HUES6 (cell line): ENCODE measurements at regions not wholly inside any gene's neighbourhood (a gene's known extent, or its start where the extent isn't known, plus 50 kb on each side); places are given as distances from the start of the nearest gene placed in this dataset.

Experiments used
- H3K27ac ChIP-seq: 2 replicates; pipeline ENCODE4 v1.7.0; 2013; ENCODE audit warnings: low read depth, mild to moderate bottlenecking, low read length, inconsistent platforms
- H3K27me3 ChIP-seq: 2 replicates; pipeline ENCODE4 v1.6.1; 2013; ENCODE audit warnings: low read length; ENCODE audit not compliant: control insufficient read depth, insufficient read depth
- H3K36me3 ChIP-seq: 2 replicates; pipeline ENCODE4 v1.6.1; 2013; ENCODE audit warnings: low read length; ENCODE audit not compliant: control insufficient read depth, insufficient read depth
- H3K4me1 ChIP-seq: 2 replicates; pipeline ENCODE4 v1.6.1; 2013; ENCODE audit warnings: low read length; ENCODE audit not compliant: control insufficient read depth, insufficient read depth
- H3K4me3 ChIP-seq: 2 replicates; pipeline ENCODE4 v1.5.1; 2013; ENCODE audit warnings: low read depth, low read length
- H3K9ac ChIP-seq: one replicate; pipeline ENCODE4 v1.6.1; 2013; ENCODE audit warnings: mild to moderate bottlenecking, low read length
- H3K9me3 ChIP-seq: 2 replicates; pipeline ENCODE4 v1.6.1; 2013; ENCODE audit warnings: low read depth, low read length; ENCODE audit not compliant: control insufficient read depth, insufficient read depth

DNA sequence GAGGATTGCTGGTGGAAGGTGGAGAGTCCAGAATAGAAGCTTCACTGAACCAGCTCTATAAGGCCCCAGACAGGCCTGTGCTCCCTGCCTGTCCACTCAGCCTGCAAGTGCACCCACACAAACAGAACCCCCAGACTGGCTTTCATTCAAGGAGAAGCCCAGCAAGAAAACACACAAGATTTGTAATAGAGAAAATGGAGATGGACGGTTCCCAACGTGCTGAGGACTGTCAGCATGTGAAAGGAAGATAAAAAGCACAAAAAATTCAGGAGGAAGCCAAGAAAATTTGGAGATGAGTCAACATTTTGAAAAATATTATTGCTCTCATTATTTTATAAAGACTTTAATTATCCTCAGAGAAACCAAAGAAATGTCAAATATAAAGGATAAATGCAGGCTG is 218.2 kb upstream of the SLC10A2 start:
- H3K36me3 ChIP-seq, result no peaks in the 10 kb centered on the region
- H3K4me3 ChIP-seq, result no peak overlapping the region
- no peaks in the 10 kb centered on the region for H3K27me3 ChIP-seq
- H3K27ac ChIP-seq, result no peak overlapping the region
- no peak overlapping the region for H3K9ac ChIP-seq
- H3K9me3 ChIP-seq, result no peaks in the 10 kb centered on the region
- peaks cover 11% of the 10 kb centered on the region for H3K4me1 ChIP-seq

DNA sequence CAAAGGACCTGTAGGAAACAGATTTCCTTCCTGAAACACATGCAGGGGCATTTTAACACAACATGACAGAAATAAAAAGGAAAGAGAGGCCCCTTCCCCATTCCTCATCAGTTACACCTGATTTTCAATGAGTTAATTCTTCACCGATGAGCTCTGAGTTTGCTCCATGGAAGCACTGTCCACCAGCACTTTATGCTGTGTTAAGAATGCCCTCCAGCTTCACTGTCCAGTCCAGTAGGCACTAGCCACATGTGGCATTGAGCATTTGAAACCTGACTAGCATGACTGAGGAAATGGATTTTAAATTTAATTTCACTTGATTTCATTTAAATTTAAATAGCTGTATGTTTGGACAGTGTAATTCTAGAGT is 217.2 kb upstream of the SLC10A2 start:
- Histone ChIP-seq H3K27ac (no peak overlapping the region), H3K27me3 (no peaks in the 10 kb centered on the region), H3K9ac (no peak overlapping the region), H3K36me3 (no peaks in the 10 kb centered on the region), H3K9me3 (no peaks in the 10 kb centered on the region), H3K4me3 (no peak overlapping the region), H3K4me1 (peaks cover 11% of the 10 kb centered on the region)

DNA sequence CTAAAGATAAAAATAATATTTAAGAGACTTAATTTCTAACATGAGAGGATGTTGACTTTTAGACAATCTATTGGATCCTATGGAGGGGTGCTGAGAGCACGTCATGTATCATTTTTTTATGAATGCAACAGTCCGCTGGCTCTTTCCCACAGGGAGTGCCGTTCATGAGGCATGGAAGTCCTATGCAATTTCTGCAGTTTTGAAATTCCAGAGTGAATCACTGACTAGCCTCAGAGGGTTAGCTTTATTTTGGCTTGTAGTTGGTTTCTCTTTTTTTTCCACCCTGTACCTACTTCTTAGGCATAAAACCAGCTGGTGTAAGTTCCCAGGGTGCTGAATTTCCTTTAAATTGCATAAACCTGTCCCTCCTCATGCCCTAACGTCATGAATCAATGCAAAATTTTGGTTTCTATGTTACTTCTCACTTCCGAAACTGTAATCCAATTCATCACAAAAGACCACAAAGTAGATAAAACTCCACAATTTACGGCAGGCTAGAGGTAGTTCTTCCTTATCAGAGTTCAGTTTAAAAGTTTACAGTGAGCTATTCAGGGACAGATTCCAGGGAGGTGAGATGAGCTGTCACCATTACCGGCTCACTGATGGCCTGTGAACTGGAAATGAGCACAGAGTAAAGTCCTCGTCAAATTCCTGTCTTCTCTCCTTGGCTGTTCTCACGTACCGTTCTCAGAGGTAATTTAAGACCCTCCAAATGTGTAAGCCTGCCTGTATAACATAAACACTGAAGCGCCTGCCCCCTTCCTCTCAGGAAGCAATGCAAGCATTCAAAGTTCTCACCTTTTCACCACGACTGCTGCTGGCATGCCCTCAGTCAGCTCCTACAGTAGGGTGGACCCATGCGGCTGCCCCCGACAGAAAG is 216.6 kb upstream of the SLC10A2 start:
- peaks cover 11% of the 10 kb centered on the region for H3K4me1 ChIP-seq
- H3K9me3 ChIP-seq, result no peaks in the 10 kb centered on the region
- H3K27ac ChIP-seq, result no peak overlapping the region
- H3K36me3 ChIP-seq, result no peaks in the 10 kb centered on the region
- no peak overlapping the region for H3K4me3 ChIP-seq
- no peaks in the 10 kb centered on the region for H3K27me3 ChIP-seq
- no peak overlapping the region for H3K9ac ChIP-seq

GRCh38 chr13:103277959-103278694 is 211.9 kb upstream of the SLC10A2 start:
- Histone ChIP-seq H3K9ac (no peak overlapping the region), H3K4me3 (no peak overlapping the region), H3K27ac (no peak overlapping the region), H3K9me3 (no peaks in the 10 kb centered on the region), H3K27me3 (no peaks in the 10 kb centered on the region), H3K36me3 (no peaks in the 10 kb centered on the region), H3K4me1 (peaks cover 7% of the 10 kb centered on the region)

DNA sequence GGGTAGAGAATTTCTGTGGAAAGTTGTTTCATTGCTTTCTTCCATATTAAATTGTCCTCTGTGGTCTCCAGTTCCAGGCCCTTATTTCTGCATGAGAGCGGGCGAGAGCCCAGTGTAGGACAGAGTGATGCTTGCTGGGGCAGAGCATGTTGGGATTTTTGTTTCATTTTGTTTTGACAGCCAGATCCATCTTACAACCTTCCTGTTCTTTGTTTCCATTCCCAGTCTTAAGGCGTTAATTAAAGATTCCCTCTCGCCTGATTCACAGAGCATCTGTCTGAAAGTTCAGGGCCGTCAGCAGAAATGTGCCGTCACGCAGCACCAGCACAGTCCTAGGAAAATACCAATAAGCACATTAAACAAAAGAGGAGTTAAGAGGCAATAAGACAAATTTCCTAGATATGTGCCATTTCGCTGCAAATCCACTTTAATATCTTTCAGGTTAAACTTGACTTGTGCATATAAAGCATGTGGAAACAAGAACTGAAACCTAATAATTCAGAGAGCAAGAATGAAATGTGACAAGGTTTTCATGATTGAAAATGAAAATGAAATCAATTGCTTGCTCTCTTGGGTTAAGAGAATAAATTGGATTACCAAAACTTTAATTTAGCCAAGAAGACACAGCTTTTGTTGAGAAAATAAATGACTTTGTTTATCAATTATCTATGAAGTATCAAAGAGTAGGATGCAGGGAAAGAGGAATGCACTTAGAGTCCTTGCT is 210.7 kb upstream of the SLC10A2 start:
- no peaks in the 10 kb centered on the region for H3K4me1 ChIP-seq
- H3K36me3 ChIP-seq, result no peaks in the 10 kb centered on the region
- no peak overlapping the region for H3K27ac ChIP-seq
- no peaks in the 10 kb centered on the region for H3K27me3 ChIP-seq
- H3K9me3 ChIP-seq, result no peaks in the 10 kb centered on the region
- no peak overlapping the region for H3K9ac ChIP-seq
- no peak overlapping the region for H3K4me3 ChIP-seq

DNA sequence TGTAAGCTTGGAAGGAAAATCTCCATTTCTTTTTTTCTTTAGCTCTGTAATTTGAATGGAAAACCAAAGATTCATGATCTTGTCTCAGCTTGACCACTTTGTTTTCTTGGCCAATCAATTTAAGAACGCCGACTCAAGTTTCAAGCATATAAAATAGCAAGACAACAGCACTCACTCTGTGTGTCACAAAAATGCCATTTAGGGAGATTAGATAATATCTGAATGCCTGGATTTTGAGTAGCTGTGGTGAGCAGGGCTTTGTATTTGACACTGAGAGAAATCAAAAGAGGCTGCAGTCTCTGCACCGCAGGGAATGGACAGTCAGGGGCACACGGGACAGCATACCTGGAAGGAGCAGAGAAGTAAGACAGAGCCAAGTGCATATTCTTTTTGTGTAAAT is 209.5 kb upstream of the SLC10A2 start:
- Histone ChIP-seq H3K4me3 (no peak overlapping the region), H3K9ac (no peak overlapping the region), H3K27me3 (no peaks in the 10 kb centered on the region), H3K36me3 (no peaks in the 10 kb centered on the region), H3K4me1 (no peaks in the 10 kb centered on the region), H3K27ac (no peak overlapping the region), H3K9me3 (no peaks in the 10 kb centered on the region)

- Histone ChIP-seq H3K36me3 (no peaks in the 10 kb centered on the region), H3K9ac (no peak overlapping the region), H3K9me3 (no peaks in the 10 kb centered on the region), H3K27ac (no peak overlapping the region), H3K27me3 (no peaks in the 10 kb centered on the region), H3K4me3 (no peak overlapping the region), H3K4me1 (no peaks in the 10 kb centered on the region)
Observed at GRCh38 chr13:103275081-103275480, 208.9 kb upstream of the SLC10A2 start.

GRCh38 chr13:103273825-103274224 is 207.6 kb upstream of the SLC10A2 start:
- Histone ChIP-seq H3K9me3 (no peaks in the 10 kb centered on the region), H3K27me3 (no peaks in the 10 kb centered on the region), H3K4me1 (no peaks in the 10 kb centered on the region), H3K36me3 (no peaks in the 10 kb centered on the region), H3K4me3 (no peak overlapping the region), H3K9ac (no peak overlapping the region), H3K27ac (no peak overlapping the region)

- no peaks in the 10 kb centered on the region for H3K27me3 ChIP-seq
- no peak overlapping the region for H3K4me3 ChIP-seq
- H3K27ac ChIP-seq, result no peak overlapping the region
- no peak overlapping the region for H3K9ac ChIP-seq
- no peaks in the 10 kb centered on the region for H3K4me1 ChIP-seq
- peaks cover 8% of the 10 kb centered on the region for H3K9me3 ChIP-seq
- H3K36me3 ChIP-seq, result no peaks in the 10 kb centered on the region
Observed at GRCh38 chr13:103272770-103273169, 206.6 kb upstream of the SLC10A2 start.

GRCh38 chr13:103263448-103263847 is 197.2 kb upstream of the SLC10A2 start:
- Histone ChIP-seq H3K27me3 (no peaks in the 10 kb centered on the region), H3K9me3 (peaks cover 21% of the 10 kb centered on the region), H3K4me3 (no peak overlapping the region), H3K9ac (no peak overlapping the region), H3K4me1 (no peaks in the 10 kb centered on the region), H3K36me3 (no peaks in the 10 kb centered on the region), H3K27ac (no peak overlapping the region)
